ENCODE measurements at regions not wholly inside any gene's neighbourhood (a gene's known extent, or its start where the extent isn't known, plus 50 kb on each side); places are given as distances from the start of the nearest gene placed in this dataset.

DNA sequence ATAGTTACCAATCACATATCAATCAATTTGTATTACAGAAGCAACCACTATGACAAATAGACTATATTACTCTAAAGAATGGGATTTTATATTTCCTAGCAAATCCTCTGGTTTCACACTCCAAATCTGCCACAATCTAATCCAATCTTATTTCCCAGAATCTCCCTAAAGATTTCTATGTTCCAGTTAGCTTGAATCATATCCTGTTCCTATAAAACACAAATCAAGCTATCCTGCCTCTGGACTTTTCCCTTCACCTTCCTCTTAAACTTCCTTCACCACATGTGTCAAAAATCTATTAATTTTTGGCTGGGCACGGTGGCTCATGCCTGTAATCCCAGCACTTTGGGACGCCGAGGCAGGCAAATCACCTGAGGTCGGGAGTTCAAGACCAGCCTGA is 50.0 kb downstream of the PIK3C2A start:
- peaks cover 8% of the 10 kb centered on the region; the same call in 1 of the 2 replicates for H3K36me3 Mint-ChIP-seq (ENCODE audit: low read depth)
- H3K4me3 Mint-ChIP-seq = no peak overlapping the region
- H3K27ac Mint-ChIP-seq = peak overlapping the region; percentile 45; the same call in 1 of the 2 replicates
- peaks cover 6% of the 10 kb centered on the region; the same call in 1 of the 2 replicates for H3K4me1 Mint-ChIP-seq (ENCODE audit: low read depth)
- H3K9me3 Mint-ChIP-seq = no peaks in the 10 kb centered on the region
- TF ChIP-seq, protein P1, sequence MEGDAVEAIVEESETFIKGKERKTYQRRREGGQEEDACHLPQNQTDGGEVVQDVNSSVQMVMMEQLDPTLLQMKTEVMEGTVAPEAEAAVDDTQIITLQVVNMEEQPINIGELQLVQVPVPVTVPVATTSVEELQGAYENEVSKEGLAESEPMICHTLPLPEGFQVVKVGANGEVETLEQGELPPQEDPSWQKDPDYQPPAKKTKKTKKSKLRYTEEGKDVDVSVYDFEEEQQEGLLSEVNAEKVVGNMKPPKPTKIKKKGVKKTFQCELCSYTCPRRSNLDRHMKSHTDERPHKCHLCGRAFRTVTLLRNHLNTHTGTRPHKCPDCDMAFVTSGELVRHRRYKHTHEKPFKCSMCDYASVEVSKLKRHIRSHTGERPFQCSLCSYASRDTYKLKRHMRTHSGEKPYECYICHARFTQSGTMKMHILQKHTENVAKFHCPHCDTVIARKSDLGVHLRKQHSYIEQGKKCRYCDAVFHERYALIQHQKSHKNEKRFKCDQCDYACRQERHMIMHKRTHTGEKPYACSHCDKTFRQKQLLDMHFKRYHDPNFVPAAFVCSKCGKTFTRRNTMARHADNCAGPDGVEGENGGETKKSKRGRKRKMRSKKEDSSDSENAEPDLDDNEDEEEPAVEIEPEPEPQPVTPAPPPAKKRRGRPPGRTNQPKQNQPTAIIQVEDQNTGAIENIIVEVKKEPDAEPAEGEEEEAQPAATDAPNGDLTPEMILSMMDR (IDR thresholded peaks at IDR 0.05) = no peak
- no peaks in the 10 kb centered on the region for H3K27me3 Mint-ChIP-seq (ENCODE audit: insufficient read depth)
- DNase-seq = no peak

DNA sequence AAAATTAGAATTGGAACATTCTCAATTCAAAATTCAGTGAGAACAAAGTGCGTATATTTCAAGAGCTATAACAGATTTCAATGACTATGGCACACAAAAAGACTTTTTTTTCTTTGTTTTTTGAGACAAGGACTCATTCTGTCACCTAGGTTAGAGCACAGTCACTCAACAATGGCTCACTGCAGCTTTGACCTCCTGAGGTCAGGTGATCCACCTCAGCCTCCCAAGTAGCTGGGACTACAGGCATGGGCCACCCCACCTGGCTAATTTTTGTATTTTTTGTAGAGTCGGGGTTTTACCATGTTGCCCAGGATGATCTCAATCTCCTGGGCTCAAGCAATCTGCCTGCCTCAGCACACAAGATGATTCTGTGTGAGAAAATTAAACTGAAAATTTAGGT is 51.5 kb downstream of the PIK3C2A start:
- H3K4me1 Mint-ChIP-seq (ENCODE audit: low read depth) = peaks cover 6% of the 10 kb centered on the region; the same call in 1 of the 2 replicates
- H3K27ac Mint-ChIP-seq = no peak overlapping the region
- no peaks in the 10 kb centered on the region for H3K9me3 Mint-ChIP-seq
- TF ChIP-seq, protein P1 (IDR thresholded peaks at IDR 0.05) = no peak
- no peaks in the 10 kb centered on the region for H3K27me3 Mint-ChIP-seq (ENCODE audit: insufficient read depth)
- no peak for DNase-seq
- peaks cover 8% of the 10 kb centered on the region; the same call in 1 of the 2 replicates for H3K36me3 Mint-ChIP-seq (ENCODE audit: low read depth)
- H3K4me3 Mint-ChIP-seq = no peak overlapping the region

DNA sequence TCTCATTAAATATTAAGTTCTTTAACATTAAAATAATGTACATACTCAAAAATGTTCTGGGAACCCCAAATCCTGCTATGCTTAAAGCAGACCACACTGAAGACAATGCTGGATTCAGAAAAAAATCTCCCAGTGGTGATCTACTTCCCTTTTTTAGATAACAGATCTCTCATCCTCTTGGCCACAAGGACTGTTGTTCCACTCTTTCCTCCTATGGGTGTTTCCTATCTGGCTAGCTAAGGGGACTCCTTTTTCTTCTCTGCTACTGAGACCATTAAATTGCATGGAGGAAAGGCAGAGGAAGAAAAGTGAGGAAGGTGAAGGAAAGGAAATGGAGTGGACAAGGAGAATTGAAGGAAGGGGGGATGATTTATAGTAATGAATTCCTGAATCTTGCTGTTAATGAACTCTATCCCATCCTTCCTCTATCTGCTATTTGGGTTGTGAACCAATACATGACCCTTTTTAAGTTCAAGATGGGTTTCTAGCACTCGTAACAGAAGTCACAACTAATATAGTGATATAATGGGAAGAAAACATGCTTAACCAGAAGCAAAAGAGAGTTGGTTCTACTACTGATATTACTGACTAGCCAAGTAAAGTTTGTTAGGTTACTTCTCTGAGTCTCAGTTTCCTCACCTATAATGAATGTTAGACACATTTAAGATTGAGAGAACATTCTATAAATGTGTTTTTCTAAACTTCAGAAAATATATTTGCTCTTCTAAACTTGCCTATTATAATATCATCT is 53.2 kb downstream of the PIK3C2A start:
- peaks cover 6% of the 10 kb centered on the region; the same call in 1 of the 2 replicates for H3K4me1 Mint-ChIP-seq (ENCODE audit: low read depth)
- DNase-seq = no peak
- peak overlapping the region; percentile 19; the same call in 1 of the 2 replicates for H3K27ac Mint-ChIP-seq
- no peaks in the 10 kb centered on the region for H3K27me3 Mint-ChIP-seq (ENCODE audit: insufficient read depth)
- H3K36me3 Mint-ChIP-seq (ENCODE audit: low read depth) = peaks cover 8% of the 10 kb centered on the region; the same call in 1 of the 2 replicates
- TF ChIP-seq, protein P1 (IDR thresholded peaks at IDR 0.05) = no peak
- H3K4me3 Mint-ChIP-seq = no peak overlapping the region
- no peaks in the 10 kb centered on the region for H3K9me3 Mint-ChIP-seq

DNA sequence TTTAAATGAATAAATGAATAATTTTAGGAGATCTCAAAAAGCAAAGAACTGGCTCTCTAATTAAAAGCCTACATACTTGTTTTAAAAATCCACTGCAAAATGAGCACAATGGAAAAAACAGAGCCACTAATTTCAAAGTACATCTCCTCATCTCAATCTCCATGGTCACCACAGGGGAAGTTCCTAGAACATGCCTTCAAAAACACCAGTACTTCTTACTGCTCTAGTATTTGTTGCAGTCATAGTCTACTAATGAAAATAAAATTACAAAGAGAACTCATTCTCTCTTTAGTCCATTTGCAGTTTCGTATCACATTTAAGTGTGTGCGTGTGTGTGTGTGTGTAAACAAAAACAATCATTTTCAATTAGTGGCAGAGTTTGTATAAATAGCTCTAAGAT is 54.0 kb downstream of the PIK3C2A start:
- Mint-ChIP-seq H3K36me3 (ENCODE audit: low read depth) (peaks cover 8% of the 10 kb centered on the region; the same call in 1 of the 2 replicates), H3K4me3 (no peak overlapping the region), H3K4me1 (ENCODE audit: low read depth) (0 out of 2 replicates have a peak, but pooled peaks cover under 1% of the 10 kb centered on the region), H3K27ac (no peak overlapping the region), H3K9me3 (no peaks in the 10 kb centered on the region), H3K27me3 (ENCODE audit: insufficient read depth) (no peaks in the 10 kb centered on the region)
- TF ChIP-seq, protein P1 (IDR thresholded peaks at IDR 0.05) = no peak
- no peak for DNase-seq

DNA sequence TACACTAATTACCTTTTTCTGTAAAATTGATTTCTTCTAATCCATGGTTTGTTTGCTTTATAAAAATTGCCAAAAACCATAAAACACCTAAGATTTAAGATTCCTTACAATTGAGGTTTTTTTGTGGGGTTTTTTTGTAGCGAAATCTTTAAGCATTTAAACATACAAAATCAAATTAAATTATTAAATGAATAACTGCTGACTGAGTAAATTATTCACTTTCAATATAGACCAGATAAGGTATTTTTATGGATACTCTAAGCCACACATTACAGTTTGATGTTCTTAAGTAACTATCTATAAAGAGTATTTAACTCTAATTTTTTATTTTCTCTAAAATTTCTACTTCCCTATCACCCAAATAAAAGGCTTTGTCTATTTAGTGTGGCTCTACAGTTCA is 55.5 kb downstream of the PIK3C2A start:
- Mint-ChIP-seq H3K36me3 (ENCODE audit: low read depth) (peaks cover 13% of the 10 kb centered on the region), H3K27ac (no peak overlapping the region), H3K9me3 (no peaks in the 10 kb centered on the region), H3K4me1 (ENCODE audit: low read depth) (peaks cover 4% of the 10 kb centered on the region; the same call in 1 of the 2 replicates), H3K4me3 (no peak overlapping the region), H3K27me3 (ENCODE audit: insufficient read depth) (0 out of 2 replicates have a peak, but pooled peaks cover 2% of the 10 kb centered on the region)
- DNase-seq = no peak
- TF ChIP-seq, protein P1 (IDR thresholded peaks at IDR 0.05) = no peak
